ENCODE measurements at regions not wholly inside any gene's neighbourhood (a gene's known extent, or its start where the extent isn't known, plus 50 kb on each side); places are given as distances from the start of the nearest gene placed in this dataset.

GRCh38 chr10:123535386-123535785 is 130.8 kb upstream of the GPR26 start:
- DNase-seq, result no peak

- no peak for DNase-seq
Observed at GRCh38 chr10:123536176-123536845, 129.8 kb upstream of the GPR26 start.

GRCh38 chr10:123537188-123537961 is 128.8 kb upstream of the GPR26 start:
- no peak for DNase-seq

GRCh38 chr10:123538401-123539320 is 127.5 kb upstream of the GPR26 start:
- DNase-seq, result peak; percentile 5

- no peak for DNase-seq
Observed at GRCh38 chr10:123544986-123545385, 121.2 kb upstream of the GPR26 start.

GRCh38 chr10:123548770-123549169 is 117.4 kb upstream of the GPR26 start:
- DNase-seq, result no peak

GRCh38 chr10:123549761-123550454 is 116.2 kb upstream of the GPR26 start:
- no peak for DNase-seq

- no peak for DNase-seq
Observed at GRCh38 chr10:123550675-123551096, 115.5 kb upstream of the GPR26 start.

GRCh38 chr10:123551259-123551658 is 114.9 kb upstream of the GPR26 start:
- DNase-seq, result no peak

- no peak for DNase-seq
Observed at GRCh38 chr10:123552760-123553554, 113.2 kb upstream of the GPR26 start.

GRCh38 chr10:123553810-123554430 is 112.2 kb upstream of the GPR26 start:
- DNase-seq, result no peak

- DNase-seq, result no peak
Observed at GRCh38 chr10:123554656-123555055, 111.5 kb upstream of the GPR26 start.

GRCh38 chr10:123555616-123556015 is 110.5 kb upstream of the GPR26 start:
- no peak for DNase-seq

GRCh38 chr10:123556049-123556448 is 110.1 kb upstream of the GPR26 start:
- no peak for DNase-seq

GRCh38 chr10:123556736-123557135 is 109.4 kb upstream of the GPR26 start:
- no peak for DNase-seq

GRCh38 chr10:123557366-123558108 is 108.6 kb upstream of the GPR26 start:
- DNase-seq, result no peak

- no peak for DNase-seq
Observed at GRCh38 chr10:123558651-123559050, 107.5 kb upstream of the GPR26 start.

GRCh38 chr10:123559066-123559822 is 106.9 kb upstream of the GPR26 start:
- peak; percentile 63 for DNase-seq

- no peak for DNase-seq
Observed at GRCh38 chr10:123559823-123560092, 106.4 kb upstream of the GPR26 start.
